SW480 (cell line): ENCODE measurements at regions not wholly inside any gene's neighbourhood (a gene's known extent, or its start where the extent isn't known, plus 50 kb on each side); places are given as distances from the start of the nearest gene placed in this dataset.
A peak's percentile ranks its signal among the peaks of the same experiment; 100 is the strongest.

Experiments
- DNase-seq: peaks from one replicate; pipeline ENCODE4 v3.0.0-alpha.2; 2016; ENCODE audit warnings: low spot score

GRCh38 chr2:188138313-188138712, 153.4 kb upstream of the GULP1 start:
- DNase-seq: no peak

- DNase-seq: no peak
Observed at GRCh38 chr2:188142088-188142487, 149.6 kb upstream of the GULP1 start.

GRCh38 chr2:188142636-188143295, 148.9 kb upstream of the GULP1 start:
- DNase-seq: no peak

- no peak for DNase-seq
Observed at GRCh38 chr2:188145885-188146284, 145.8 kb upstream of the GULP1 start.

- DNase-seq: no peak
Observed at GRCh38 chr2:188146888-188147287, 144.8 kb upstream of the GULP1 start.

- DNase-seq: no peak
Observed at GRCh38 chr2:188151670-188152069, 140.0 kb upstream of the GULP1 start.

GRCh38 chr2:188158337-188159100, 133.2 kb upstream of the GULP1 start:
- DNase-seq: no peak

GRCh38 chr2:188159484-188159883, 132.2 kb upstream of the GULP1 start:
- no peak for DNase-seq

- DNase-seq: no peak
Observed at GRCh38 chr2:188170356-188170755, 121.3 kb upstream of the GULP1 start.

GRCh38 chr2:188176620-188177019, 115.1 kb upstream of the GULP1 start:
- DNase-seq: no peak

GRCh38 chr2:188181067-188181838, 110.4 kb upstream of the GULP1 start:
- peak; percentile 27 for DNase-seq

GRCh38 chr2:188181884-188182283, 109.8 kb upstream of the GULP1 start:
- no peak for DNase-seq

GRCh38 chr2:188187726-188188125, 103.9 kb upstream of the GULP1 start:
- DNase-seq: no peak

- DNase-seq: peak; percentile 14
Observed at GRCh38 chr2:188189356-188189755, 102.3 kb upstream of the GULP1 start.

- no peak for DNase-seq
Observed at GRCh38 chr2:188193230-188193629, 98.4 kb upstream of the GULP1 start.

GRCh38 chr2:188196343-188197008, 95.2 kb upstream of the GULP1 start:
- no peak for DNase-seq

GRCh38 chr2:188199716-188200128, 92.0 kb upstream of the GULP1 start:
- peak; percentile 46 for DNase-seq

GRCh38 chr2:188201639-188202038, 90.0 kb upstream of the GULP1 start:
- no peak for DNase-seq

GRCh38 chr2:188202777-188203176, 88.9 kb upstream of the GULP1 start:
- DNase-seq: no peak

- no peak for DNase-seq
Observed at GRCh38 chr2:188203776-188204175, 87.9 kb upstream of the GULP1 start.

- no peak for DNase-seq
Observed at GRCh38 chr2:188204824-188205223, 86.8 kb upstream of the GULP1 start.

- DNase-seq: no peak
Observed at GRCh38 chr2:188207554-188207953, 84.1 kb upstream of the GULP1 start.
